ENCODE measurements at regions not wholly inside any gene's neighbourhood (a gene's known extent, or its start where the extent isn't known, plus 50 kb on each side); places are given as distances from the start of the nearest gene placed in this dataset.

DNA sequence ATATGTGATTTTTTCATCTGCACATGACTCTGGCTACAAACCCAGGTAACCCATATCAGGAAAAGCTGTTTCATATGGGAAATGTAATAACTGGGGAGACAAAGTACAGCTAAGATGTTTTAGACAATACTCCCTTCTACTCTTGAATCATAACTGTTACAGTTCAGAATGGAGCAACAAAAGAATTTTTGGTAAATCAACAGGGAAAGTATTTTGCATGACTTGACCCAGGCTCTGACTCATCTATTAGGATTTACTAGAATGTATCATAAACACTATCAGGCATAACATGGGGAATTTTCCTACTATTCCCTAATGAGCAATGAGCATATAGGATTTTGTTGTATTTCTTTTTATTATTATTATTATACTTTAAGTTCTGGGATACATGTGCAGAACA, 553.0 kb downstream of the SLC16A7 start:
- DNase-seq: no peak

DNA sequence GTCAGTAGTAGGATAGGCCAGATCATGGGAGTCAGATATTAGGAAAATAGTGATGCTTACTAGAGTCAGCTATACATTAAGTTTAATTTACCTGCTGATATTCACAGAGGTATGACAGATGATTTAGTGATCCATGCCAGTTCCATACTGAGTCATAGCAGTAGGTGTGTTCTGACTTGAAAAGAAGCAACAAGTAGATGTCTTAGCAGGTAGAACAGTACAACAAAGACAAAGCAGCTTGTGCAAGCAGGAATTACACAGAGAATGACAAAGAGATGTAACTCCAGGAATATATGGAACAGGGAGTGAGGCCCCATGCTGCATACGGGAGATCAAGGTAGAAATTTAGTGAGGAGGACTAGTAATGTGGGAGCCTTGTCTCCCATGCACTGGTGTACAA, 556.9 kb downstream of the SLC16A7 start:
- DNase-seq: no peak

- DNase-seq: no peak
These were observed 563.9 kb downstream of the SLC16A7 start for GRCh38 chr12:60159761-60160160.

GRCh38 chr12:60162988-60163720, 567.3 kb downstream of the SLC16A7 start:
- no peak for DNase-seq

DNA sequence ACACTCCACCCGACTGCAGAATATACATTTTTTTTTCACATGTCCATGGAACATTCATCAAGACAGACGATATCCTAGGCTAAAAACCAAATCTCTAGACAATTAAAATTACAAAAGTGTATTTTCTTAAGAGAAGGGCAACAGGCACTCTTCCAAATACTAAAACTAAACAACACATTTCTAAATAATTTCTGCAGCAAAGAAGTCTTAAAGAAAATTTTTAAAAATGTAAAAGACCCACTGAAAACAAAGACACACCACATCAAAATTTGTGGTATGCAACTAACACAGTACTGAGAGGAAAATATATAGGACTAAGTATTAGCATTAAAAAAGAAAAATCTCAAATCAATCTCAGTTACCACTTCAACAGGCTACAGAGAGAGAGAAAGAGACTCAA, 570.0 kb downstream of the SLC16A7 start:
- no peak for DNase-seq

DNA sequence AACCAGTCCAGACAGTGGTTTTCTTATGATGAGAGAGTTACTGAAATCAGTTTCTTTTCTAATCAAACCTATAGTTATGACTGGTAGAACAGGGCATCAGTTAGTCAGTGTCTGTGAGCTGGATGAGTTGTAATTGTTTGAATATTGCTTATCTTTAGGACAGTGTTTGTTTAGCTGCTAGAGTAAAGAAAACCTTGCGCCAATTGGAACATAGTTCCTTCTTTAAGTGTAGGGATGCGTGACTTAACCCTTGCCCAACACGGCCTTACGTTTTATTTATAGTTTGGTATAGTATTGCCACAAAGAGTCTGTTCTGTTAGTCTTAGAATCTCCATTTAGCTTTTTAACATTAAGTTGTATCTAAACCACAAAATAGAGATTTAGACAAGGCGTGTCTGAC, 572.6 kb downstream of the SLC16A7 start:
- no peak for DNase-seq

DNA sequence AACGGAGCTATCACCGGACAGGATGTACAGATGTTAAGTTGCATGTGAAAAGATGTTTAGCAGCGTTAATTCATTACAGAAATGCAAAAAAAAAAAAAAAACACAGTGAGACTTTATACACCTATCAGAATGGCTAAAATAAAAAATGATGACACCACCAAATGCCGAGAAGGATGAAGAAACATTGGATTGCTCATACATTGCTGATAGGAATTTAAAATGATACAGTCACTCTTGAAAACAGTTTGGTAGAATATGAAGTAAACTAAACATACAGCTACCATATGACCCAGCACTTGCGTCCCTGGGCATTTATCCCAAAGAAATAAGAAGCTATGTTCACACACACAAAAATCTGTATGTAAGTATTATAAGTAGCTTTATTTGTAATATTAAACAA, 574.1 kb downstream of the SLC16A7 start:
- DNase-seq: no peak

DNA sequence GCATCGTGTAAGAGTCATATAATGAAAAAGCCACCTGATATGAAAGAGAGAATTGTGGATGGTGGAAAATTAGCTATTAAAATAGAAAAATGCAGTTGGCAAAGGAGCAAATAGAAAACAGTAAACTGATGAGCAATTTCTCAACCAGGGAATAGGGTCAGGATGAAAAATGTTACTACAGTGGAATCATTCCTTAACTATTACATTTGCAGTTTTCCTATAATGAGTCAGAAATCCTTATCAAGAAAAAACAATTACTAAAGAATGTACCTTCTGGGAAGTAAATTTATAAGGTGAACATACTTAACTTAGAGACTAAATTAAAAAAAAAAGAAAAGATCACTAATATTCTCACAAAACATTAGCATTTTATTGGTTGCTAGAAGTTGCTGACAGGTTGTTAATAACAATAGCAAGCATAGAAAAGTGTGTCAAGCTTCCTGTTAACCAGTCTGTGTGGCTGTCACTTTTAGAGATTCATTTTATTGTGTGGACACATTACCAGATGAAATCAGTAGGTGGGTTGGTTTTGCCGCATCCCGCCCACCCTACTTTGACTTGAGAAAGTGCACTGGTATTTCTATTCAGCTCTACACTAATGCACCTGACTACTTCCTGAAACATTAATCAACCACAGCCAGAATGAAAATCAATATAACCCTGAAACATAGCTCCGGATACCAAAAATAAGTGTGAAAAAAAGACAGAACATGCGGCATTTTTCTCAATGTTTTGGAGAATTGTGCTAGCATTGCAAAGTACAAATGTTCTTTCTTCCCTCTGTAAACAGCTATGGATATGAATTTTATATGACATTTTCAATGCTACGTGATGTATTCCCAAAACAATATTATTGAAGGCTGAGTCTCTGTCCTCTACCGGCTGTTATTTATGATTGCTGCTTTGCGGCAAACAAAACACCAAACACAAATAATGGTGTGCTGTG, 576.7 kb downstream of the SLC16A7 start:
- DNase-seq: no peak

- DNase-seq: no peak
These were observed 577.7 kb downstream of the SLC16A7 start for GRCh38 chr12:60173224-60174170.

- no peak for DNase-seq
These were observed 578.6 kb downstream of the SLC16A7 start for GRCh38 chr12:60174476-60174875.

DNA sequence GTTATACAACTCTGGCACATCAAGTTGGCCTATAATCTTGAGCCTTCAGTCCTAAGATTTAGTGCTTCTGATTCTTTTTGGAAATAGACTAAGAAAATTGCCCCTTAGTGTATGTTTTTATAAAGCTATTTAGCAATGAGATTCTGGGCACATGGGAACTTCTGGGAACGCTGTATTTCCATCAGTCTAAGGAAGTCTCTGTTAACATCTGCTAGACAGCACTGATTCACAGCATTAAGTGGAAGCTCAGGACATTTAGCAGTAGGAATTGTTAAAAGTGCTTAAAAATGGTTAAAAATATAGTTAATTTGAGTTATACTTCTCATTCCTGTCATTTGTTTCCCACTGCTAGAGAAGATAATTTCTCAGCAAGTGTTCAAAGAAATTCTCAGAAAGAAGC, 579.1 kb downstream of the SLC16A7 start:
- no peak for DNase-seq

DNA sequence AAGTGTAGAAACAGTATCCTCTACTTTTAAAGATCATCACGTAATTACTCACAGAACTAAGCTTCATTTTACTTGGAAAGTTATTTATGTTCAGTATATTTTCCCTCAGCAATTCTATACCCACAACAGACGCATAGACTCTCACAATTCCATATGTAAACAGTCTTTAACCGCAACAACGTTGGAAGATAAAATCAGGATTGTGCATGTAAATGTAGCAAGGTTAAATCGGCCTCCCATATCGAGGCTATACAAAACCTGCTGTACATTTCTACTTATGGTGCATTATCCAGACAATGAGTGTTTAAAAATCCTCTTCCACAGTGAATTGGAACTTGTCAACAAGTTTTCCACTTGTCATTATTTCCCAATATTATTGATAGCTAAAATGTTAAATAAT, 581.1 kb downstream of the SLC16A7 start:
- no peak for DNase-seq

DNA sequence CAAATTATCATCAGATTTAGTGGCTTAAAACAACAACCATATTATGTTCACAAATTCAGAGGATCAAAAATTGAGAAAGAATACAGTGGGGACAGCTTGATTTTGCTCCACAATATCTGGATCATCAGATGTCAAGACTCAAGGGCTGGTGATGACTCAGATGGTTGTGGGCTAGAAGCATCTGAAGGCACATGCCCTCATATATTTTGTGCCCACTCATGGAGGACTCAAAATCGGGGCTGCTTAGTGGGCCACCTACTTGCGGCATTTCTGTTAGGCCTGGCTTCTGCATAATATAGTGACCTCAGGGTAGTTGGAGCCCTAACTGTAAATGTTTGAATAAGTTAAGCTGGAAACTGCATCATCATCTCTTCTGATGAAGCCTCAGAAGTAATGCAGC, 584.5 kb downstream of the SLC16A7 start:
- DNase-seq: no peak

DNA sequence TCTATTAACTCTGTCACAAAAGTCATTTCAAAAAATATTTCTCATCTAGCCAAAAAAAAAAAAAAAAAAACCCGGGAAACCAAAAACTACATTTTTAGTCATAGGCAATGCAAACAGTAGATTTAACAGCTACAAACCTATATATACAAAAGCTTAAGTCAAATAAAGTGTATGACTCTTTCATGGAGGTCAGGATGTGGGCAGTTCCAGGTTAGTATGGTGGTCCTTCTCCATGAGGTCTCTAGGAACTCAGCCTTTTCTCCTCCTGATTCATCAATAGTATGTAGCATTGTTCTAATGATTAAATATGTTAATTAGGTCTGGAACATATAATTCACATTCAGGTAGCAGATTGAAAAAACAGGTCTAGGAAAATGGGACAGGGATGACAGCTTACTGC, 586.5 kb downstream of the SLC16A7 start:
- no peak for DNase-seq

DNA sequence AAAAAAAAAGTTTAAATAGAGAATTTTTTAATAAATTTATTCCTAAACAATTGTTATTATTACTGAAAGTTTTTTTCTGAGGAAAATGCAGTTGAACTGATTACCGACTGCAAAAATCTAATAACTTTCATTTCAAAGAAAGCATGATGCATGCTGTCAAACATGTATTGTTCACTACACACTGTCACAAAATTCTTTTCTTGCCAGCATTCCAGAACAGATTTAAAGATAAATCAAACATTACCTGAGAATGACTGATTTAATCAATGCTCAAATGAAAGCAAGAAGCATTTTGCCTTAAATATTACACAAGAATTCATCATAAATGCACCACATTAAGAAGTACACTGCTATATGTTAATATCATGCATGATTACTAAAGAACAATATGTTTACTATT, 588.3 kb downstream of the SLC16A7 start:
- DNase-seq: no peak

DNA sequence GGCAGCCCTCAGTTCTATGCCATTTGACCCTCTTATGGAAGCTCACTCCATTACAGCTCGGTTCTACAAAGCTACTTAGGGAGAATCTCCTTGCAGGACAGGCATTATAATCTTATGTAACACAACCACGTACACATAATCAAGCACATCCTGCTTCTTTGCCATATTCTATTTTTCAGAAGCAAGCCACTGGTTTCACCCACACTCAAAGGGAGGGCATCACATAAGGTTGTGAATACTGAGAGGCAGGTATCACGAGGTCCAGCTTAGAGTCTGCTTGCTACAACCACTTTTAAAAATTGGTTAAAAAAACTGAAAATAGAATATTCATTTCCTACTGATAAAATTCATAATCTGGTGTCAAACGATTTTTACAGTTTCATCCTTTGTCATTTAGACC, 589.2 kb downstream of the SLC16A7 start:
- DNase-seq: no peak

- no peak for DNase-seq
These were observed 595.4 kb downstream of the SLC16A7 start for GRCh38 chr12:60191271-60191670.

DNA sequence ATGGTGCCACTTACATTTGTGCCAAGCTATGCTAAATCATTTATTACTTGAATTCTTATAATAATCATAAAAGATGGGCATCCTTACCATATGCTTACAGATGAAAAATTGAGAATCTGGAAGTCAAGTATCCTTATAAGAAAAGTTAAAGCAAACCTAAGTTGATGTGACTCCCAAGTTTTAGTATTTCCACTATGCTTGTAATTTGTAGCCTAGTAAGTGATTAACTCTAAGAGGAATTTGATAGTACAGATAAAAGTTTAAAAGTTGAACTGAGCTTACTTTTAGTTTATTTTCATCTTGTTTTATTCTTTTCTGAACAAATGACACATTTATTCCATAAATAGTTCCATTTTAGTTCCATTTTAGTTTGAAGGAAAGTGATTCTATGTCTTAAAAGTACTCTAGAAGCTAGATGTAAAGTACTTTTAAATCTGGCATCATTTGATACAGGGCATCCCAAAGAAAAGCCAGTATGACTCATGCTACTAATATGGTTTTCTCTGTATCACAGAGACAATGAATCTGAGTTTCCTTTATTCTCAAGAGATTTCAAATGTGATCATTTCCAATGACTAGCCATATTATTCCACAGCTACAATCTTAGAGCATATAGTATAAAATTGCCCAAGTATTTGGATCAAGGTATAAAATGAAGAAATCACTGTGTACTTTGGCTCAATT, 596.0 kb downstream of the SLC16A7 start:
- no peak for DNase-seq

DNA sequence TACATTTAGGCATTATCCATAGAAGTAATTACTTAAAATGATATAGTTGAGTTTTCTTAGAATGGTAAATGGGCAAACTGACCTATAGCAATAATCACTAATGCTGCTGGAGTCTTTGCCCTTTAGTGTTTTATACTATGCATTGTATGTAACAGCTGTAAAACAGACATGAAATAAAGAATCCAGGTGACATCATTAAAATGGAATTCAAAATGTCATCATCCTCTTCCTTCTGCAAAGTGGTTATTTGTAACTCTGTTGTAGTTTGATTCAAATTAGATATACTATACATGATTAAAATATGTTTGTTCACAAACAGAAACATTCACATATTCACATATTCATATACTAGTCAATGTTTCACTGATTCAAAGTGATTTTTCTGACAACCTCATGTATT, 598.8 kb downstream of the SLC16A7 start:
- DNase-seq: no peak

- DNase-seq: no peak
These were observed 599.7 kb downstream of the SLC16A7 start for GRCh38 chr12:60195483-60195882.

DNA sequence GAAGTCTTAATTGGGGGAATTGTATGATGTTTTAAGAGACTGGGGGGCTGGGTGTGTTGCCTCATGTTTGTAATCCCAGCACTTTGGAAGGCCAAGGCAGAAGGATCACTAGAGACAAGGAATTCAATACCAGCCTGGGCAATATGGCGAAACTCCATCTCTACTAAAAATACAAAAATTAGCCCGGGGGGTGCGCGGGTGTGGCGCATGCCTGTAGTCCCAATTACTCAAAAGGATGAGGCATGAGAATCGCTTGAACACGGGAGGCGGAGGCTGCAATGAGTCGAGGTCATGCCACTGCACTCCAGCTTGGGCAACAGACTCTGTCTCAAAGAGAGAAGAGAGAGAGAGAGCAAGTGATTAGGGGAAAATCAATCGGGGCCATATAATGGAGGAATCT, 600.5 kb downstream of the SLC16A7 start:
- no peak for DNase-seq

DNA sequence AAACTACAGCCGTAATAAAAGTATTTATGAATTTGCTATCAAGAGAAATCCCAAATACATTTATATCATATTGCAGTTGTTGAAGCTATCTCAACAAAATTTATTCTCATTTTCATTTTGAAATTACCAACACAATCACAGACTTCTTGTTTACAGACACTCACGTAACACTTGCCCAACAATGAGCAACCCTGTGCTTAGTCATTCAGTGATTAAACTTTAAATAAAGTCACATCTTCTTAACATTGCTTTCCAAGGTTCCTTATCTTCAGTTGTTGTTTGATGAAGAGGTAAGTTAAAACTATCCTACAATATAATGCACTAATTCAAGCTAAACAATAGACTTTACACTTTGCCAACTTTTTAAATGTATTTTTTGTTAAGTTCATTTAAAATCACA, 601.8 kb downstream of the SLC16A7 start:
- DNase-seq: no peak

DNA sequence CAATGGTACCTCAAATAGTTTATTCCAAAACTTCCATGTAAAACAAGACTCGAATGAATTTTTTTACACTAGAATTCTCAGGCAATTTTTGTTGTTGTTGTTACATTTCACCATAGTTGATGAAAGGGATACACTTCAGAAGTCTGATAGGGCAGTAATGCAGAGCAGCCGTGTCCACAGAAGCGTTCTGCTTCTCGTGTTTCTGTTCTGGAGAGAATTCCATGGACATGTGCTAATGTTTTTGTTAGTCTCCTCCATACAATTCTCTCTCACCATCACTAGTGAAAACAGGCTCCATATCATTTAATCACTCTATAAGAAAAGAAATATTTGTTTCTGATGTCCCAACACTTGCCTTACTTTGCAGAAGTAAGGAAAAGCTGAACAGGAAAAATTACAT, 606.1 kb downstream of the SLC16A7 start:
- DNase-seq: no peak
